H1 (cell line): ENCODE measurements at regions not wholly inside any gene's neighbourhood (a gene's known extent, or its start where the extent isn't known, plus 50 kb on each side); places are given as distances from the start of the nearest gene placed in this dataset.

ENCODE experiments used
- CTCF ChIA-PET: fragments of 300-600 bp; sonication (Branson Sonifier 250); formaldehyde crosslinking; loops from one replicate; lab custom pipeline; 2021; ENCODE audit not compliant: partially characterized antibody; lab: Charles Lee
- POLR2A ChIA-PET: fragments of 300-600 bp; sonication (Branson Sonifier 250); formaldehyde crosslinking; loops from one replicate; lab custom pipeline; 2021; ENCODE audit warnings: inconsistent platforms; ENCODE audit not compliant: partially characterized antibody; lab: Charles Lee
- DNase-seq, 2 experiments: peaks; one replicate each; pipeline versions ENCODE4 v3.0.0 to v3.0.0-alpha.2; 2010 to 2022; ENCODE audit warnings: low spot score in 2 of 2, low read depth in 1 of 2, mixed read lengths in 1 of 2
- FAIRE-seq: peaks from 2 replicates; lab custom pipeline; 2011; peaks lifted over from hg19 to GRCh38; lab: Jason Lieb, UNC
- H2AFZ ChIP-seq: 2 replicates; pipeline ENCODE4 v1.8.1; 2012; ENCODE audit warnings: low read length, inconsistent platforms
- H2AK5ac ChIP-seq: 2 replicates; pipeline ENCODE4 v1.6.1; 2013; ENCODE audit warnings: low read depth, low read length
- H2BK120ac ChIP-seq: replicated peaks from 2 replicates; pipeline ENCODE3; 2013; ENCODE audit warnings: low read depth, low read length, inconsistent platforms
- H2BK12ac ChIP-seq: 2 replicates; pipeline ENCODE4 v1.6.1; 2013; ENCODE audit warnings: low read depth, low read length
- H2BK15ac ChIP-seq: 2 replicates; pipeline ENCODE4 v1.6.1; 2013; ENCODE audit warnings: low read length
- H2BK20ac ChIP-seq: 2 replicates; pipeline ENCODE4 v1.6.1; 2013; ENCODE audit warnings: low read length
- H2BK5ac ChIP-seq: 2 replicates; pipeline ENCODE4 v1.6.1; 2013; ENCODE audit warnings: low read depth, low read length
- H3K14ac ChIP-seq: 2 replicates; pipeline ENCODE4 v1.6.1; 2013; ENCODE audit warnings: inconsistent platforms; ENCODE audit not compliant: insufficient read length
- H3K18ac ChIP-seq: 2 replicates; pipeline ENCODE4 v1.6.1; 2013; ENCODE audit warnings: low read length; ENCODE audit errors: extremely low read depth
- H3K23ac ChIP-seq: 2 replicates; pipeline ENCODE4 v1.6.1; 2013; ENCODE audit warnings: inconsistent platforms; ENCODE audit not compliant: insufficient read length
- H3K23me2 ChIP-seq: 2 replicates; pipeline ENCODE4 v1.6.1; 2013; ENCODE audit warnings: low read depth, low read length
- H3K27ac ChIP-seq: 2 replicates; pipeline ENCODE4 v1.6.1; 2011; ENCODE audit warnings: low read depth, low read length, inconsistent platforms
- H3K27me3 ChIP-seq, 4 experiments: replicated peaks in 1 of 4; 1 replicate in 1 of 4; 2 replicates in 3 of 4; pipeline versions ENCODE4 v1.6.1 to v1.8.1; 2011 to 2013; ENCODE audit warnings: low read length in 3 of 4, mild to moderate bottlenecking in 3 of 4, inconsistent platforms in 2 of 4, mixed read lengths in 2 of 4, moderate library complexity in 1 of 4; ENCODE audit not compliant: control insufficient read depth in 3 of 4, insufficient read depth in 3 of 4; ENCODE audit errors: extremely low read depth in 1 of 4
- H3K36me3 ChIP-seq, 4 experiments: 2 replicates each; pipeline versions ENCODE4 v1.6.1 to v1.8.1; 2011 to 2013; ENCODE audit warnings: mild to moderate bottlenecking in 4 of 4, low read length in 3 of 4, moderate library complexity in 2 of 4, control low read depth in 1 of 4, inconsistent platforms in 1 of 4; ENCODE audit not compliant: insufficient read depth in 4 of 4, control insufficient read depth in 2 of 4
- H3K4ac ChIP-seq: replicated peaks from 2 replicates; pipeline ENCODE3; 2013; ENCODE audit warnings: low read length, low read depth, mixed read lengths, inconsistent platforms; ENCODE audit not compliant: insufficient read length
- H3K4me1 ChIP-seq, 4 experiments: replicated peaks in 1 of 4; 1 replicate in 1 of 4; 2 replicates in 3 of 4; pipeline versions ENCODE4 v1.6.1 to v1.8.1; 2011 to 2013; ENCODE audit warnings: low read length in 3 of 4, inconsistent platforms in 2 of 4, mixed read lengths in 1 of 4; ENCODE audit not compliant: insufficient read depth in 4 of 4, control insufficient read depth in 3 of 4
- H3K4me2 ChIP-seq, 2 experiments: 2 replicates each; pipeline versions ENCODE4 v1.6.1 to v1.8.1; 2011 to 2013; ENCODE audit warnings: low read depth in 2 of 2, low read length in 2 of 2, control low read depth in 1 of 2, inconsistent platforms in 1 of 2, mild to moderate bottlenecking in 1 of 2; ENCODE audit not compliant: insufficient read depth in 1 of 2
- H3K4me3 ChIP-seq, 4 experiments: fragments of 200-600, 300-600 bp in 1 of 4; sonication (generic), shearing (Covaris generic), sonication (Bioruptor Twin) in 1 of 4; 2 replicates each; pipeline versions ENCODE4 v1.5.1 to v1.8.1; 2011 to 2016; ENCODE audit warnings: low read length in 4 of 4, low read depth in 3 of 4, control low read depth in 2 of 4, inconsistent platforms in 2 of 4, mild to moderate bottlenecking in 2 of 4, mixed read lengths in 1 of 4, moderate library complexity in 1 of 4; ENCODE audit not compliant: insufficient read depth in 2 of 4; ENCODE audit errors: extremely low read depth in 1 of 4
- H3K56ac ChIP-seq: replicated peaks from 2 replicates; pipeline ENCODE3; 2013; ENCODE audit warnings: low read depth, mild to moderate bottlenecking, mixed read lengths, low read length, inconsistent platforms; ENCODE audit not compliant: insufficient read length
- H3K79me1 ChIP-seq: 2 replicates; pipeline ENCODE4 v1.6.1; 2013; ENCODE audit warnings: low read depth, low read length, control low read depth
- H3K79me2 ChIP-seq, 2 experiments: 2 replicates each; pipeline versions ENCODE4 v1.6.1 to v1.8.1; 2012 to 2013; ENCODE audit warnings: low read length in 2 of 2, mild to moderate bottlenecking in 2 of 2, inconsistent platforms in 1 of 2; ENCODE audit not compliant: insufficient read depth in 2 of 2, control insufficient read depth in 1 of 2
- H3K9ac ChIP-seq, 4 experiments: replicated peaks in 1 of 4; 1 replicate in 1 of 4; 2 replicates in 3 of 4; pipeline versions ENCODE4 v1.6.1 to v1.8.1; 2011 to 2013; ENCODE audit warnings: low read depth in 3 of 4, low read length in 3 of 4, control low read depth in 2 of 4, mild to moderate bottlenecking in 2 of 4, moderate library complexity in 2 of 4, inconsistent platforms in 1 of 4; ENCODE audit errors: extremely low read depth in 1 of 4
- H3K9me3 ChIP-seq, 2 experiments: 2 replicates each; pipeline versions ENCODE4 v1.6.1 to v1.8.1; 2012 to 2013; ENCODE audit warnings: mild to moderate bottlenecking in 2 of 2, moderate library complexity in 2 of 2, control low read depth in 1 of 2, inconsistent platforms in 1 of 2, low read depth in 1 of 2, low read length in 1 of 2, mixed read lengths in 1 of 2; ENCODE audit not compliant: insufficient read depth in 2 of 2
- H4K20me1 ChIP-seq, 2 experiments: replicated peaks in 1 of 2; 2 replicates each; pipeline versions ENCODE3 to v1.8.1; 2011 to 2013; ENCODE audit warnings: inconsistent platforms in 2 of 2, low read length in 2 of 2, mild to moderate bottlenecking in 1 of 2; ENCODE audit not compliant: insufficient read depth in 2 of 2, control insufficient read depth in 1 of 2
- H4K5ac ChIP-seq: 2 replicates; pipeline ENCODE4 v1.6.1; 2013; ENCODE audit warnings: low read length, low read depth, mixed read lengths, inconsistent platforms; ENCODE audit not compliant: insufficient read length
- H4K8ac ChIP-seq: 2 replicates; pipeline ENCODE4 v1.8.0; 2013; ENCODE audit warnings: mild to moderate bottlenecking, moderate library complexity, low read length, inconsistent platforms; ENCODE audit not compliant: insufficient read depth; ENCODE audit errors: extremely low read depth
- H4K91ac ChIP-seq: replicated peaks from 2 replicates; pipeline ENCODE3; 2013; ENCODE audit warnings: low read length, mixed read lengths, inconsistent platforms; ENCODE audit not compliant: insufficient read length
- CBX8 ChIP-seq: fragments of 300-800, 300-1000 bp; sonication (generic); IDR thresholded peaks from 2 replicates; pipeline ENCODE4 v1.7.1; 2016; ENCODE audit warnings: low read depth, low read length, borderline replicate concordance
- CTBP2 ChIP-seq: IDR thresholded peaks from 2 replicates; pipeline ENCODE4 v1.7.0; 2011; ENCODE audit warnings: borderline replicate concordance, mild to moderate bottlenecking, moderate library complexity, mixed read lengths, low read length; ENCODE audit not compliant: insufficient read depth, insufficient read length
- HDAC6 ChIP-seq: IDR thresholded peaks from one replicate; pipeline ENCODE4 v1.7.1; 2012; ENCODE audit warnings: low read depth, mild to moderate bottlenecking, inconsistent platforms, low read length, moderate library complexity
- NANOG ChIP-seq: IDR thresholded peaks from 2 replicates; pipeline ENCODE4 v1.6.1; 2011; ENCODE audit warnings: low read length, low read depth, mild to moderate bottlenecking, inconsistent platforms; ENCODE audit not compliant: insufficient read depth, poor library complexity, severe bottlenecking
- RAD21 ChIP-seq, 2 experiments: IDR thresholded peaks in 1 of 2; conservative IDR thresholded peaks in 1 of 2; 2 replicates each; pipeline ENCODE4 v1.6.1; 2011; ENCODE audit warnings: low read depth in 2 of 2, low read length in 2 of 2, improper control_type of control experiment in 1 of 2, inconsistent platforms in 1 of 2, mild to moderate bottlenecking in 1 of 2, moderate library complexity in 1 of 2
- RFX5 ChIP-seq: IDR thresholded peaks from 2 replicates; pipeline ENCODE4 v1.6.1; 2011; ENCODE audit warnings: low read depth, low read length, improper control_type of control experiment, borderline replicate concordance
- RXRA ChIP-seq: IDR thresholded peaks from 2 replicates; pipeline ENCODE4 v1.6.1; 2011; ENCODE audit warnings: low read depth, mild to moderate bottlenecking, low read length, moderate library complexity; ENCODE audit not compliant: insufficient read depth
- SIX5 ChIP-seq: IDR thresholded peaks from 2 replicates; pipeline ENCODE4 v1.6.1; 2011; ENCODE audit warnings: mild to moderate bottlenecking, low read depth, low read length
- SP2 ChIP-seq: IDR thresholded peaks from 2 replicates; pipeline ENCODE4 v1.6.1; 2012; ENCODE audit warnings: mild to moderate bottlenecking, low read length, inconsistent platforms
- TAF7 ChIP-seq: optimal IDR thresholded peaks from 2 replicates; pipeline ENCODE3; 2011; ENCODE audit warnings: low read depth, mild to moderate bottlenecking, inconsistent platforms, low read length, moderate library complexity, borderline replicate concordance
- TCF12 ChIP-seq: IDR thresholded peaks from 2 replicates; pipeline ENCODE4 v1.6.1; 2011; ENCODE audit warnings: low read depth, mild to moderate bottlenecking, low read length
- TEAD4 ChIP-seq: IDR thresholded peaks from 2 replicates; pipeline ENCODE4 v1.6.1; 2012; ENCODE audit warnings: low read depth, low read length, inconsistent platforms, mixed read lengths
- ZNF274 ChIP-seq: IDR thresholded peaks from 2 replicates; pipeline ENCODE4 v1.7.0; 2012; ENCODE audit warnings: low read length, borderline replicate concordance; ENCODE audit errors: extremely low read depth
- WGBS, 2 experiments: shearing (Covaris generic) in 1 of 2; methylation state at CpG; one replicate each; pipeline versions ENCODE4 v1.1.6 to v1.1.7; 2013 to 2015; ENCODE audit warnings: low lambda C conversion rate in 2 of 2, mixed read lengths in 2 of 2, inconsistent platforms in 1 of 2, low coverage in 1 of 2, missing lambda C conversion rate in 1 of 2; ENCODE audit not compliant: insufficient replicate concordance in 2 of 2, insufficient coverage in 1 of 2, insufficient read length in 1 of 2; ENCODE audit errors: extremely low coverage in 1 of 2, missing lambda C conversion rate in 1 of 2; 5-methylcytosine and 5-hydroxymethylcytosine counted together

- Histone ChIP-seq H3K9me3 (peaks cover 3 to 6% of the 10 kb centered on the region in 2 experiments; a peak in 1 of 4 replicates), H3K27ac (no peak overlapping the region), H3K23ac (no peak overlapping the region), H3K4ac (no peak overlapping the region), H3K4me1 (no peaks in the 10 kb centered on the region), H3K4me3 (no peak overlapping the region), H2BK12ac (no peak overlapping the region), H3K27me3 (no peaks in the 10 kb centered on the region), H3K56ac (no peak overlapping the region), H2AK5ac (no peak overlapping the region), H4K20me1 (no peaks in the 10 kb centered on the region), H4K8ac (no peak overlapping the region), H3K79me2 (no peaks in the 10 kb centered on the region), H3K4me2 (no peak overlapping the region), H2AFZ (no peak overlapping the region), H2BK15ac (no peak overlapping the region), H3K18ac (no peak overlapping the region), H3K14ac (no peak overlapping the region), H2BK5ac (no peak overlapping the region), H3K36me3 (no peaks in the 10 kb centered on the region), H4K5ac (no peak overlapping the region), H3K23me2 (no peaks in the 10 kb centered on the region), H3K9ac (no peak overlapping the region), H2BK20ac (no peak overlapping the region), H4K91ac (no peak overlapping the region), H3K79me1 (no peaks in the 10 kb centered on the region), H2BK120ac (no peak overlapping the region)
- ChIA-PET POLR2A (no interaction called here), CTCF (interaction anchor here (0.6 kb wide), 1 partner anchor 326 kb away, joined by 3 read pairs; no protein-coding TSS in a partner anchor)
- DNase-seq (no peak), FAIRE-seq (no peak)
- 82% methylated on average over 1 of the region's 1 CpG; no CpG with 5 or more reads in 1 of the 2 experiments for WGBS, 2 experiments
- TF ChIP-seq HDAC6: no peak
- no peak for TF ChIP-seq TAF7
- no peak for TF ChIP-seq NANOG
- TF ChIP-seq SIX5: no peak
- TF ChIP-seq RXRA: no peak
- TF ChIP-seq TCF12: no peak
- no peak for TF ChIP-seq RAD21 (IDR thresholded peaks at IDR 0.05 in 1 of 2, conservative IDR thresholded peaks at IDR 0.05 in 1 of 2; ENCODE audit: low read depth in 2 of 2, low read length in 2 of 2)
- TF ChIP-seq RFX5: no peak
- TF ChIP-seq ZNF274: no peak
- TF ChIP-seq SP2: no peak
- TF ChIP-seq CBX8: no peak
- TF ChIP-seq CTBP2: no peak
- no peak for TF ChIP-seq TEAD4
Observed at GRCh38 chr11:103007521-103007920, 52.0 kb upstream of the MMP13 start.
